Natural killer cell treated with Interleukin-12 subunit alpha and Interleukin-12 subunit beta and Interleukin-15 and Interleukin-18, amount 100 ng/mL, for 72 hours (primary cell): ENCODE measurements at regions not wholly inside any gene's neighbourhood (a gene's known extent, or its start where the extent isn't known, plus 50 kb on each side); places are given as distances from the start of the nearest gene placed in this dataset.
"Not testable (repeated sequence)": the region's sequence is repeated elsewhere in the genome, so short reads cannot be mapped to it uniquely, and the experiment has no call there.

Experiments
- ATAC-seq, 2 donors: fragments of 150-1000 bp; cut with Tn5 transposase in 1 of 2; sonication (Bioruptor Pico), chemical (Tn5 transposase) in 1 of 2; 2 replicates each; pipeline ENCODE4 v1.10.0; 2021
- DNase-seq: peaks from one replicate; pipeline ENCODE4 v3.0.0; 2022; ENCODE audit warnings: low spot score
- H3K27ac Mint-ChIP-seq, 2 donors: 1 replicate in 1 of 2; 2 replicates in 1 of 2; pipeline ENCODE4 v1.8.0; 2022; ENCODE audit warnings: mixed read lengths in 2 of 2, mild to moderate bottlenecking in 1 of 2, moderate library complexity in 1 of 2
- H3K27me3 Mint-ChIP-seq, 2 donors: 1 replicate in 1 of 2; 2 replicates in 1 of 2; pipeline ENCODE4 v1.8.0; 2022; ENCODE audit warnings: mixed read lengths in 2 of 2
- H3K36me3 Mint-ChIP-seq: one replicate; pipeline ENCODE4 v1.8.0; 2022; ENCODE audit warnings: mixed read lengths
- H3K4me1 Mint-ChIP-seq, 2 donors: 1 replicate in 1 of 2; 2 replicates in 1 of 2; pipeline ENCODE4 v1.8.0; 2022; ENCODE audit warnings: low read depth in 2 of 2, mixed read lengths in 2 of 2, mild to moderate bottlenecking in 1 of 2
- H3K4me3 Mint-ChIP-seq: one replicate; pipeline ENCODE4 v1.8.0; 2022; ENCODE audit warnings: mixed read lengths
- H3K9me3 Mint-ChIP-seq: 2 replicates; pipeline ENCODE4 v1.8.0; 2022; ENCODE audit warnings: mixed read lengths

DNA sequence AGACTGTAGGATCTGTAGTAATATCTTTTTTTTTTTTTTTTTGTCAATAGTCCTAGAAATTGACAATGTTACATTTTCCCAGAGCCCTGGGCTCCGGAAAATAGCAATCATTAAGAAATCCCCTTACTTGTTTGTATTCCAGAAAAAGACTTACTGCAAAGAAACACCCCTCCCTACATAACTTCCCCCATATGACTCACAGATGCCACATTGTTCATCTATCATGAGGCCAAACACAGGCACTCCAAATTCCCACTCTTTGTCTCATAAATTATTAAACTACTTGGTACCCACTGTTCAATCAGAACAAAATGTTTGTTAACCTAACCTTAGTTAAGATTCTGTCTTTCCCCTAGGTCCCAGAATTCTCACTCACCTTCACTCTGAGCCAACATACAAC lies 53.5 kb downstream of the TEX51 start:
- Mint-ChIP-seq H3K27ac (no peak overlapping the region), H3K27me3 (peaks cover 30 to 39% of the 10 kb centered on the region in 2 donors), H3K4me3 (no peak overlapping the region), H3K4me1 (no peaks in the 10 kb centered on the region), H3K36me3 (no peaks in the 10 kb centered on the region), H3K9me3 (no peaks in the 10 kb centered on the region)
- no peak for ATAC-seq
- DNase-seq, result no peak

DNA sequence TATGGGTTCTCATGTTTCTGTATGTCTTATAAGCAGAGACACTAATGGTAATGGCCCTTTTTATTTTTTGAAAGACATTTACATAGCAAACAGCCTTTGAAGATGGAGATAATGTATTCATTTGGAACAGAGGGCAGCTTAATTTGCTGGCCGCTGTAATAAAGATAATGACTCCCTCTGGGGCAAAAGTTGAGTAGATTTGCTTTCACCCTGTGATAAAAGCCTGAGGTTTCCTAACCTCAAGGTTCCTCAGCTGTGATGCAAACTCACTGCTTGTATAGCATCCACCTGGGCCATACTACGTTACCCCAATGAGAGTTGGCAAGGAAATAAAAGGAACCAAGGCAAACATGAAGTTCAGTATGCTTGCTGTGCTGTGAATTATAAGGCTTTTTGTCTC lies 54.8 kb downstream of the TEX51 start:
- ATAC-seq, result no peak
- Mint-ChIP-seq H3K27ac (no peak overlapping the region), H3K27me3 (peaks cover 38 to 47% of the 10 kb centered on the region in 2 donors), H3K4me1 (no peaks in the 10 kb centered on the region), H3K36me3 (no peaks in the 10 kb centered on the region), H3K4me3 (no peak overlapping the region), H3K9me3 (no peaks in the 10 kb centered on the region)
- DNase-seq, result no peak

DNA sequence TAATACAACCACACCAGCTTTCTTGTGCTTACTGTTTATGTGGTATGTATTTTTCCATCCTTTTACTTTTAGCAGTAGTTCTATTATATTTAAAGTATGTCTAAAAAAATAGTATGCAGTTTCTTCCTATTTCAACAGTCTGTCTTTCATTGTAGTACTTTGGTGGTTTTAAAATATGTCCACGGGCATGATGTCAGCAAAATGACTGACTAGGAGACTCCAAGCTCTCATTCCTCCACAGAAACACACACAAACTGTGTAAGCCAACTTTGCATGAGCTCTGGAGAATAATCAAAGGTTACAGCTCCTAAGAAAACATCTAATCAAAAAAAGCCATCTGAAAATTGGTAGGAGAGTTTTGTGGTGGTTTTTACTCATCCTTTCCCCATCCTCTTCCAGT lies 56.1 kb downstream of the TEX51 start:
- ATAC-seq, result no peak
- Mint-ChIP-seq H3K27ac (no peak overlapping the region), H3K4me3 (no peak overlapping the region), H3K9me3 (no peaks in the 10 kb centered on the region), H3K36me3 (no peaks in the 10 kb centered on the region), H3K4me1 (no peaks in the 10 kb centered on the region), H3K27me3 (peaks cover 38 to 47% of the 10 kb centered on the region in 2 donors)
- DNase-seq, result no peak

DNA sequence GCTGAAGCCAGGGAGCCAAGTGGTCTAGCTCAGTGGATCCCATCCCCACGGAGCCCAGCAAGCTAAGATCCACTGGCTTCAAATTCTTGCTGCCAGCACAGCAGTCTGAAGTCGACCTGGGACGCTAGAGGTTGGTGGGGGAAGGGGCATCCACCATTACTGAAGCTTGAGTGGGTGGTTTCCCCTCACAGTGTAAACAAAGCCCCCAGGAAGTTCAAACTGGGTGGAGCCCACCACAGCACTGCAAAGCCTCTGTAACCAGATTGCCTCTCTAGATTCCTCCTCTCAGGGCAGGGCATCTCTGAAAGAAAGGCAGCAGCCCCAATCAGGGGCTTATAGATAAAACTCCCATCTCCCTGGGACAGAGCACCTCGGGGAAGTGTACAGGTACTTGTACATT lies 58.1 kb downstream of the TEX51 start:
- not testable (repeated sequence) for H3K36me3 Mint-ChIP-seq, ATAC-seq, H3K4me1 Mint-ChIP-seq, H3K9me3 Mint-ChIP-seq, H3K27ac Mint-ChIP-seq, DNase-seq, H3K4me3 Mint-ChIP-seq
- peaks cover 45 to 62% of the 10 kb centered on the region in 2 donors for H3K27me3 Mint-ChIP-seq

DNA sequence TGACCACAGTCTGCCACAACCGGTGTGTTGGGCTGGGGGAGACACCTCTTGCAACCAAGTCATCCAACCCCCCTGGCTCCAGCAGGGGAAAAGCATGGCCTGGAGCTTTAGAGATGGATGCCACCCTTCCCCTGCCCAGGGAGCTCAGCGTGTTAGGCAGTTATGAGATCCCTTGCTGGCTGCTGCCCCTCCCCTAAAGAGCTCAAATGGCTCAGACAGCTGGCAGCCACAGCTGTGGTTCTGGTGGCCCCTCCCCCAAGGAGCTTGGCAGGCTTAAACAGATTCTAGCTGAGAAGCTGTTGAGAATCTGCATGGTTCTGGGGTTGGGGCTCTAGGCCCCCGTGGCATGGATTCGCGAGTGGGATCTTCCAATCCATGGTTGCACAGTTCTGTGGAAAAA lies 64.7 kb downstream of the TEX51 start:
- ATAC-seq, result no peak
- H3K27ac Mint-ChIP-seq, result no peak overlapping the region
- no peak for DNase-seq
- peaks cover 10% of the 10 kb centered on the region for H3K36me3 Mint-ChIP-seq
- H3K4me3 Mint-ChIP-seq, result no peak overlapping the region
- no peaks in the 10 kb centered on the region for H3K4me1 Mint-ChIP-seq
- peaks cover 4% of the 10 kb centered on the region for H3K9me3 Mint-ChIP-seq
- peaks cover 43 to 58% of the 10 kb centered on the region in 2 donors for H3K27me3 Mint-ChIP-seq

DNA sequence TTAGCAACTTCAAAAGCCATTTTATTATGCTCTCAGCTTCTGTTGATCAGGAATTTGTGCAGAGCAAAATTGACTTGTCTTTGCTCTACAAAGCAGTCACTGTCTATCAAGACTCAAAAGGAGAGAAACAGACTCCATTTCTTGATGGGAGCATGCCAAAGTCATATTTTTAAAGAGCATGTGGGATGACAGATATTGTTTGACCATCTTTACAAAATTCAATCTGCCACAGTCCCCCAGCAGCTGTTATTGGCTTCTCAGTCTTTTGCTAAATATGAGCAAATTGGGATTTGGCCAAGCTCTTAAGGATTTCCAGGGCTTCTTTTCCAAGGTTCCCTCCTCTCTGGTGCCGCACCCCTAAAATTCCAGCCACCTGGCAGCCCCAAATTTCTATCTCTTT lies 67.9 kb downstream of the TEX51 start:
- no peaks in the 10 kb centered on the region for H3K9me3 Mint-ChIP-seq
- no peak for DNase-seq
- H3K4me3 Mint-ChIP-seq, result no peak overlapping the region
- H3K36me3 Mint-ChIP-seq, result peaks cover 5% of the 10 kb centered on the region
- ATAC-seq, result no peak
- H3K27me3 Mint-ChIP-seq, result peaks cover 48 to 67% of the 10 kb centered on the region in 2 donors
- no peak overlapping the region for H3K27ac Mint-ChIP-seq
- H3K4me1 Mint-ChIP-seq, result no peaks in the 10 kb centered on the region

DNA sequence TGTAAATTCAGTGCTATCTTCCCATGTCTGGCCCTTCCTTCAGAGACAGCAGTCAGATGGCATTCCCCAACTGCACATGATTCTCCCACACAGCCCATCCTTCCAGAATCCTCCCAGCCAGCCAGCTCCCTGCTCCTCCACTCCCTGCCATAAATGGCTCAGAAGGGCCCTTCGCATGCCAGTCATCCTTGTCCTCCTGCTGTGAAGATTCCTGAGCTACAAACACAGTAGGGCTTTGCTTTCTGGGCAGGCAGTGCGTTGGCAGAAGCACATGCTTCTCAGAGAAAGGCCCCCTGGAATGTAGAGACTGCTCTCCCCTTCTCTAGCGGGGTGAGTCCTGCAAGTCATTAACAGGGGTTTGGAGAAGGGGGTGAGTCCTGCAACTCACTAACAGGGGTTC lies 71.9 kb downstream of the TEX51 start:
- Mint-ChIP-seq H3K9me3 (no peaks in the 10 kb centered on the region), H3K4me1 (no peaks in the 10 kb centered on the region), H3K27ac (no peak overlapping the region), H3K27me3 (peaks cover 46 to 60% of the 10 kb centered on the region in 2 donors), H3K36me3 (no peaks in the 10 kb centered on the region), H3K4me3 (no peak overlapping the region)
- ATAC-seq (no peak), DNase-seq (no peak)

DNA sequence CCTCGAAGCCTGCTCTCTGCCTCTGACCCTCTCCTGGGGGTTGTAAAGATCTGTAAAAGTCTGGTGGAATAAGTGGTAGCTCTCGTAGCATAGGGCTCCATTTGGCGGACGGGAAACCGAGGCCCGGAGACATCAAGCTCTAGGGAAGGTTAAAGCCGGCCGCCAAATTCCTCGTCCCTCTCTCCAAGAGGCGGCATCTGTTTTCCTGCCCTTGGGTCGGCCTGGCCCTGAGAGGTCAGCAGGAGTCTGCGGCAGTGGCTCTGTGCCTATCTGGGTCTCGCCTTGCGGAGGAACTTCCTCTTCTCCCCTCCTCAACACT lies 72.4 kb downstream of the TEX51 start:
- Mint-ChIP-seq H3K4me3 (no peak overlapping the region), H3K9me3 (no peaks in the 10 kb centered on the region), H3K4me1 (no peaks in the 10 kb centered on the region), H3K36me3 (no peaks in the 10 kb centered on the region), H3K27me3 (peaks cover 41 to 55% of the 10 kb centered on the region in 2 donors), H3K27ac (no peak overlapping the region)
- DNase-seq (no peak), ATAC-seq (no peak)

DNA sequence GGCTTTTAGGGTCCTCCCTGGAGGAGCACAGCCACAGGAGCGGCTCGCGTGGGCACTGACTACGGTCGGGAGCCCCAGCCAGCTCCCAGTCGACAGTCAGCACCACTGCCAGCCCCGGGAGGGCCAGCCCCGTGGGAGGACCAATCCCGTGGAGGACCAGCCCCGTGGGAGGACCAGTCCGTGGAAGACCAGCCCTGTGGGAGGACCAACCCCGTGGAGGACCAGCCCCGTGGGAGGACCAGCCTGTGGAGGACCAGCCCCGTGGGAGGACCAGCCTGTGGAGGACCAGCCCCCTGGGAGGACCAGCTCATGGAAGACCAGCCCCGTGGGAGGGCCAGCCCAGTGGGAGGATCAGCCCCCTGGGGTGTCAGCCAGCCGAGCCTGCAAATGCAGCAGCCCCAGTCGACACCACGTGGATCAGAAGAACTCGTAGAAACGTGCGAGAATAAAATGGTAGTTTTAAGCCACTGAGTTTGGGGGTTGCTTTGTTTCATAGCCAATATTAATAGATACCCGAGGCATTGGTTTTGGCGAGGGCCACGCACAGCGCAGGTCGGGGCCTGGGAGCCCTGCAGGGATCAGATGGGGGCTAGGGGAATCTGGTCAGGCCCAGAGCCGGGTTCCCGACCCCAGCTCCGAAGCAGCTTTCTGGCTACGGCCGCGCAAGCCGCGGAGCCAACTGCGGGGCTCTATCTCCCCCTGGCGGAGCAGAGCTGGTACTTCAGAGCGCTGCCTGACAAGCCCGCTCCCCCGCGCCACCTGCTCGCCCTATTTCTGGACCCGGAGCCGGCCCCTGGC lies 73.0 kb downstream of the TEX51 start:
- H3K4me3 Mint-ChIP-seq, result peak overlapping the region; percentile 57
- H3K27ac Mint-ChIP-seq, result no peak overlapping the region
- DNase-seq, result peak; percentile 67
- no peaks in the 10 kb centered on the region for H3K36me3 Mint-ChIP-seq
- no peaks in the 10 kb centered on the region for H3K4me1 Mint-ChIP-seq
- ATAC-seq, result peak; percentile 80 to 86
- H3K27me3 Mint-ChIP-seq, result peaks cover 40 to 51% of the 10 kb centered on the region in 2 donors
- no peaks in the 10 kb centered on the region for H3K9me3 Mint-ChIP-seq

DNA sequence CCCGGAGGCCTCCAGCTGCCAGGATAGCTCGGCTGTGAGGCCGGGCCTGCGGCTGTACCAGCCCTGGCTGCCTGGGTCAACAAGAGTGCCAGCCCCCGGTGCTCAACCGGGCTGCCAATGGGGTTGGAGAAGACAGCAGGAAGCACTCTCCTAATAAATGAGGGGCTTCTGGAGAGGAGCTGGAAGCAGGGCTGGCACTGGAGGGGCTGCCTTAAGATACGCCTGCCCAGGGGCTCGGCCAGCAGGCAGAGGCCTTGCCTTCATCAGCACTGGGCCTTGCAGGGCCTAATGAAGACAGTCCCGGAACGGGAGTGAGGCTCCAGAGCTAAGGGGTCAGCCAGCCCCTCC lies 73.6 kb downstream of the TEX51 start:
- H3K4me3 Mint-ChIP-seq, result no peak overlapping the region
- no peaks in the 10 kb centered on the region for H3K4me1 Mint-ChIP-seq
- ATAC-seq (peak in 1 of 2 donors; percentile 2), DNase-seq (no peak)
- peaks cover 35 to 45% of the 10 kb centered on the region in 2 donors for H3K27me3 Mint-ChIP-seq
- no peaks in the 10 kb centered on the region for H3K36me3 Mint-ChIP-seq
- no peaks in the 10 kb centered on the region for H3K9me3 Mint-ChIP-seq
- H3K27ac Mint-ChIP-seq, result no peak overlapping the region

DNA sequence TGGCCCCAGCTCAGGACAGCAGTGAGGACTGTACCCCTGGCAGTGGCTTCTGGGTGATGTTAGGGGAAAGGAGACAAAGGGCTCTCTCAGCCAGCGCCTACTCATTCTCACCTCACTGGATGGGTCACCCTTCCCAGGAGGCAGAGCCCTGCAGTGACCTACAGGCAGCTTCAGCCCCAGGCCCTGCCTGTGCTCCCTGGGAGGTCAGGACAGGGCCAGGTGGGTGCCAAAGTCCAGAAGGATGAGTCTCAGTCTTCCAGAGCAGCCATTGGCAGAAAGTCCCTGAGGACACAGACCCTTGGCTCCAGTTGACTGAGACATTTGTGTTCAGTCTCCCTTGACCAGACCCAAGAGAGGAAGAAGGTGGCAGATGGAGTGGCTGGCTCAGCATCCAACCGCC lies 75.1 kb downstream of the TEX51 start:
- DNase-seq (no peak), ATAC-seq (no peak)
- Mint-ChIP-seq H3K36me3 (no peaks in the 10 kb centered on the region), H3K4me1 (no peaks in the 10 kb centered on the region), H3K9me3 (no peaks in the 10 kb centered on the region), H3K27ac (no peak overlapping the region), H3K27me3 (peaks cover 30 to 32% of the 10 kb centered on the region in 2 donors), H3K4me3 (no peak overlapping the region)

DNA sequence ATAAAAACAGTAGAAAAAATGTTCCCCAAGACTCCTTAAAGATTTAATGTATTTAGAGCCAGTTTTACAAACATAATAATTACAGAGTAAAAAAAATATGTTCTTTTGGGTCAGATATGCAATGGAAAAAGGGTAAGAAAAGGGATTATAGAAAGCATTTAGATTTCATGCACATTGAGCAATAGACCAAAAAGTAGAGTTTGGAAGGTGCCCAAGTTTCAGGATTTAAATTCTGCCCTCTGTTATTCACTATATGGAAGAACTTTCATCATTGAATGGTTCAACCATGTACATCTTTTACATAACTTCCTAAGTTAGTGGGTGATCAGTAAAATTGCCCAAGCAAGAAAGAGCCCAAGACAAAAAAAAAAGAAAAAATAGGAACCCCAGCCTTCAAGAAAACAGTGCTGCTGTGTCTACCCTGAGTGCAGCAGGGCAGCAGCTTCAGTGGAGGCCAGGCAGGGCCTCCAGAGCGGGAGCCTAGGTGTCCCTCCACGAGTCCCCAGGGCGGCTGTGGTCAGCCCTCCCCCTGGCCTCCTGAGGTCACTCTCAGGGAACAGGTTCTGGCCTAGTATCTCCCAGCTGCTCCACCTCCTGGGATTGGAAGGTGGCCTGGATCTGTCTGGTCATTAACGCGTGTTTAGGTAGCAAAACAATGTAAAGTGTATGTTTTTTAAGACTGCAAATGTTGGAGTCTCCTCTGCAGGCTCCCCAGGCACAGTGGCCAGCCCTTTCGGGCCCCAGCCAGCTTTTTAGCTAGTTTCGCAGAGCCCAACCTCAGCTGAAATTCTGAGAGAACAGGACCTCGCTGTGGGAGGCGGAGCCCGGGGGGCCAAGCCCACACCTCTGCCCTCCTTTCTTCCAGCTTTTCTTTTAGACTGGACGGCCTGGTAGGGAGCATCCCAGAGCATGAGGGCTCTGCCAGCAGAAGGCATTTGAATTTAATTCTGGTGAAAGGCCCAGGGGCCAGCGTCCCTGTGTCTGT lies 77.3 kb downstream of the TEX51 start:
- Mint-ChIP-seq H3K27me3 (peaks cover 13 to 16% of the 10 kb centered on the region in 2 donors), H3K9me3 (no peaks in the 10 kb centered on the region), H3K36me3 (no peaks in the 10 kb centered on the region), H3K27ac (no peak overlapping the region), H3K4me3 (no peak overlapping the region), H3K4me1 (no peaks in the 10 kb centered on the region)
- ATAC-seq, result no peak
- no peak for DNase-seq

DNA sequence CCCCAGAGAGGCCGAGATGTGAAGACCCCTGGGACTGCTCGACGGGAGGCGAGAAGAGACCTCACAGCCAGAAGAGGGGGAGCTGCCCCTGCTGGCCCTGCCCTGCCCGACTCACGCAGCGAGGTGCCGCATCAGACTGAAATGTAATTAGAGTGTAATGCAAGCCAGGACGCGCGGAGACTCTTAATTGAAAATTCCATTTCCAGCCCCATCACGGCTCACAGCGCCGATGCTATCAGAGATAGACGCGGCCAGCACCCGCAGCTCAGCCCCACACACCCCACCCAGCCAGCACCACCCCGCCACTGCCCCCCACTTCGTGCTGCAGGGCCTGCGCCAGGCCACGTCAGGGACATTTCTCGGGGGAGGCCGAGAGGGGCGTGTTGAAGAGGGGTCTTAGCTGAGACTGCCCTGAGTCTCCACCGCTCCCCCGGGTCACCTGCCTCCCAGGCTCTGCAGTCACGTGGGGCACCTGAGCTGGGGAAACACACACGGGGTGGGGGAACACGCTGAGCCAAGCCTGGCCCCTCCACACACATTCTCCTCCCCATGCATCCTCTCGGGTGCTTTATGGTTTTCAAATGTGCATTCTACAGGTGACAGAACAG lies 78.1 kb downstream of the TEX51 start:
- Mint-ChIP-seq H3K27ac (no peak overlapping the region), H3K9me3 (no peaks in the 10 kb centered on the region), H3K27me3 (peaks cover 13 to 16% of the 10 kb centered on the region in 2 donors), H3K4me1 (no peaks in the 10 kb centered on the region), H3K4me3 (no peak overlapping the region), H3K36me3 (no peaks in the 10 kb centered on the region)
- ATAC-seq, result no peak
- no peak for DNase-seq

DNA sequence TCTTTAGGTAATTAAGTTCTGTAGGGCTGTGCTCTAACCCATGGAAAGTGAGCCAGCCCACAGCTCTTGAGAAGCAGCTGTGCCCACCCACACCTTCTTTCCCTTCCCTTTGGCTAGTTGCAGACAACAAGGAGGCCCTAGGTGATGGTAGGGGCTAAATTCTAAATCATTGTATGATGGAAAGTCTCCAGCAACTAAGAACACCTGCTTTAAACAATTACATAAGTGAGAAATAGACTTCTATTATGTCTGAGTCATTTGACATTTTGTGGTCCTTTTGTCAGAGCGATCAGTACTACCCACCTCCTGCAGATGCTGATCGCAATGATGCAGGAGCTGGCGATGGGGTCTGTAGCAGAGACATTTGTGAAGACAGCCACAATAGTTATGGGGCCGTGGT lies 79.6 kb downstream of the TEX51 start:
- H3K4me3 Mint-ChIP-seq, result no peak overlapping the region

More for the DNA sequence above, 79.6 kb downstream of the TEX51 start:
- no peaks in the 10 kb centered on the region for H3K4me1 Mint-ChIP-seq
- peaks cover 5 to 9% of the 10 kb centered on the region in 2 donors for H3K27me3 Mint-ChIP-seq
- H3K36me3 Mint-ChIP-seq, result no peaks in the 10 kb centered on the region
- H3K9me3 Mint-ChIP-seq, result no peaks in the 10 kb centered on the region
- ATAC-seq (no peak), DNase-seq (no peak)
- no peak overlapping the region for H3K27ac Mint-ChIP-seq
